ENCODE measurements at regions not wholly inside any gene's neighbourhood (a gene's known extent, or its start where the extent isn't known, plus 50 kb on each side); places are given as distances from the start of the nearest gene placed in this dataset.

- ChIA-PET CTCF (interaction anchor here (1.1 to 1.6 kb wide), 3 partner anchors 11 to 206 kb away, joined by 3 to 4 read pairs (median 3); no protein-coding TSS in a partner anchor), POLR2A (no interaction called here)
- TF ChIP-seq CTCF (IDR thresholded peaks at IDR 0.05; ENCODE audit: control extremely low read depth, extremely low read depth, low read depth, missing control alignments), result no peak
- DNase-seq (ENCODE audit: extremely low spot score), result no peak
Observed at GRCh38 chr6:11290027-11290426, 57.6 kb upstream of the NEDD9 start.

- POLR2A ChIA-PET, result no interaction called here
- DNase-seq (ENCODE audit: extremely low spot score), result no peak
- CTCF ChIA-PET, result interaction anchor here (0.9 to 1.6 kb wide), 4 partner anchors 10 to 46 kb away, joined by 3 to 4 read pairs (median 4); no protein-coding TSS in a partner anchor
- TF ChIP-seq CTCF (IDR thresholded peaks at IDR 0.05; ENCODE audit: control extremely low read depth, extremely low read depth, low read depth, missing control alignments), result no peak
Observed at GRCh38 chr6:11288065-11288464, 55.6 kb upstream of the NEDD9 start.

GRCh38 chr6:11284996-11285395 is 52.5 kb upstream of the NEDD9 start:
- no peak for DNase-seq (ENCODE audit: extremely low spot score)
- CTCF ChIA-PET, result interaction anchor here (1.0 kb wide), 1 partner anchor 38 kb away, joined by 3 read pairs; no protein-coding TSS in a partner anchor
- POLR2A ChIA-PET, result no interaction called here
- TF ChIP-seq CTCF (IDR thresholded peaks at IDR 0.05; ENCODE audit: control extremely low read depth, extremely low read depth, low read depth, missing control alignments), result no peak

- no peak for DNase-seq (ENCODE audit: extremely low spot score)
- ChIA-PET POLR2A (no interaction called here), CTCF (no interaction called here)
- TF ChIP-seq CTCF (IDR thresholded peaks at IDR 0.05; ENCODE audit: control extremely low read depth, extremely low read depth, low read depth, missing control alignments), result no peak
Observed at GRCh38 chr6:11283629-11284028, 51.2 kb upstream of the NEDD9 start.

GRCh38 chr6:11282875-11283274 is 50.4 kb upstream of the NEDD9 start:
- DNase-seq (ENCODE audit: extremely low spot score), result no peak
- POLR2A ChIA-PET, result no interaction called here
- no peak for TF ChIP-seq CTCF (IDR thresholded peaks at IDR 0.05; ENCODE audit: control extremely low read depth, extremely low read depth, low read depth, missing control alignments)
- CTCF ChIA-PET, result interaction anchor here (1.5 to 1.9 kb wide), 2 partner anchors 9 to 213 kb away, joined by 4 to 7 read pairs; no protein-coding TSS in a partner anchor

Data from GM10248 (cell line).